ENCODE measurements at regions not wholly inside any gene's neighbourhood (a gene's known extent, or its start where the extent isn't known, plus 50 kb on each side); places are given as distances from the start of the nearest gene placed in this dataset.

- DNase-seq (ENCODE audit: low read depth) = peak; percentile 97
These were observed 128.8 kb upstream of the TRIB2 start for GRCh38 chr2:12587729-12588522.

DNA sequence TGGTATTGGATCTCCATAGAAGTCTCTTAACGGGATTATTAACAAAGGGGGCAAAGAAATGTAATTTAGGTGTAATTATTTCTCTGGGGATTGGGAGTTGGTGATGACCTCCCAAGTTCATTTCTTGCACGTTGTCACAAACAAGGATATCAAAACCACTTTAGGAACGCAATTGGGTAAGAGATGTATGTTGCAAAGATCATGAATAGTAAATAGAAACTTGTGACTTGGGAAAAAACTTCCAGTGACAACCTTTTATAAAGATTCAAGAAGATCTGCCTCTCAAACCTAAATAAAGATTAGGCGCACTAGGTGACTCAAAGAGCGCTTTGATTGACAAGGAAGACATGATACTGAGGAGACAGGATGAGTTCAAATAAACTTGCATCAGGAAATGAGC lies 127.8 kb upstream of the TRIB2 start:
- DNase-seq (ENCODE audit: low read depth) = no peak

DNA sequence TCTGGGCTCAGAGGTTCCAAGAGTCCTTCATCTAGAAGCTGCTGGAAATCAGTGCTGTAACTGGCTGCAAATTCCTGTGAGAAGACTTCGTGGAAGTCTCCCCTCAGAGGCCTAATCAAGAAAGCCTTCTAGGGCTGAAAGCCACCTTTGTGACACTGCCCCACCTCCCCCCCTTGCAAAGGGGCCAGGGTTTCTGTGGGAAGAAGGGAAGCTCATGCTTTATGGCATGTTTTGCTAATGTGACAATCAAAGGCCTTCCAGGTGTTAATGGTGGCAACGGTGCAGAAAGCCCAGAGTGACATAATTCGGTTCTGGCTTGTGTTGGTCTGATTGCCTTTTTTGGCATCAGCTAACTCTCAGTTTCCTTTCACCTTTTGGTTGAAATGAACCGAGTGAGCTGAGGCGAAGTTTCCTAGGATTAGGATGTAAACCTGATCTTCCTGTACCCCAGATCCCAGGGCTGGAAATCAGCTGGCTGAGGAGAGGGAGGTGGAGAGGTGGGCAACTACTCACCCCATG lies 126.9 kb upstream of the TRIB2 start:
- no peak for DNase-seq (ENCODE audit: low read depth)

DNA sequence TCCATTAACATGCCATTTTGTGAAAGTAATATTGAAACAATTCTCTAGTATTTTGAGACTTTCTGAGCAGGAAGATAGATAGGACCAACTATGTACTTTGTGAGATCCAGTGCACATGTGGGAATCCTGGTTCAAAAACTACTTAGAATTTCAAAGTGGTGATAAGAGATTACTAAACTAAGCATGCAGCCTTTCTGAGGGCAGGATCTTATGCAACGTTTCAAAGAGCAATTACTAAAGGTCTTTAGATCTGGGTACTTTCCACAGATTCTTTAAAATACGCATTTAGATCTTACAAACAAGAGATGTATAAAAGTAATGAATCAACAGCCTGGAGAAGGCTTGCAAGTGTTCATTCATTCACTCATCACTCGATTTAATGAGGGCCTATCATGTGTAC lies 124.4 kb upstream of the TRIB2 start:
- no peak for DNase-seq (ENCODE audit: low read depth)

GRCh38 chr2:12594590-12594989 lies 122.1 kb upstream of the TRIB2 start:
- no peak for DNase-seq (ENCODE audit: low read depth)

DNA sequence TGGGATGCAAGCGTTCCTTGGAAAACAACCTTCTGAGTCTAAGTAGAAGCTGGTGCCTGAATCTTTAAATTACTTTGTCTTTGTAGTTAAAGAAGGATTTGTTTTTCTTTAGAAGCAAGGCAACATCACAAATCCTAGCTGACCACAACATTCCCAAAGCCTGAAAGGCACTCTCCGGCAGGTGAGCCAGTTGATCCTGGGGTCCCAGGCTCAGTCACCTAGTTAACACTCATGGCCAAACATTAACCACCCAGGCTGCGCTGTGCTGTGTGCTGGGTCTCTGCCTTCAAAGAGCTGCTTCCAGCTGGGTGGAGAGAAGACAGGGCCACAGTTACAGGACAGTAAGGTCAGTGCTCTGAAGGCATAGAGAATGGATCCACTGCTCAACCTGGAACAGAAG lies 120.0 kb upstream of the TRIB2 start:
- no peak for DNase-seq (ENCODE audit: low read depth)

- no peak for DNase-seq (ENCODE audit: low read depth)
These were observed 119.1 kb upstream of the TRIB2 start for GRCh38 chr2:12597610-12598009.

DNA sequence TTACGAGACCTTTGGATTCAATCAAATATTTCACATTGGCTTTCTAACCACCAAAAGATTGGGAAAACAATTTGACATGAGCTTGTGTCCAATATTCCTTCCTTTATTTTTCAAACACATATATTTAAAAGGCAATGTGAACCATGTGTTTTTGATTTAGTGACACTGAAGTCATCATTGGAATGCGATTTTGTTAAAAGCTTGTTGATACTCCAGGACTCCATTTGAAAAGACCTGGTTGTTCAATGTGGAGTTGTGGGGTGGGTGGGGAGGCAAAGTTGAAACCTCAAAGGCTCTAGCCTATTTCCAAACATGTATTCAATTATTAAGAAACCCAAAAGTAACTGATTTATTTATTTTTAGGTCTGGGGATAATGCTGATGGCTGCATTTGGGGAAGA lies 114.1 kb upstream of the TRIB2 start:
- no peak for DNase-seq (ENCODE audit: low read depth)

GRCh38 chr2:12603781-12604295 lies 112.9 kb upstream of the TRIB2 start:
- DNase-seq (ENCODE audit: low read depth) = no peak

DNA sequence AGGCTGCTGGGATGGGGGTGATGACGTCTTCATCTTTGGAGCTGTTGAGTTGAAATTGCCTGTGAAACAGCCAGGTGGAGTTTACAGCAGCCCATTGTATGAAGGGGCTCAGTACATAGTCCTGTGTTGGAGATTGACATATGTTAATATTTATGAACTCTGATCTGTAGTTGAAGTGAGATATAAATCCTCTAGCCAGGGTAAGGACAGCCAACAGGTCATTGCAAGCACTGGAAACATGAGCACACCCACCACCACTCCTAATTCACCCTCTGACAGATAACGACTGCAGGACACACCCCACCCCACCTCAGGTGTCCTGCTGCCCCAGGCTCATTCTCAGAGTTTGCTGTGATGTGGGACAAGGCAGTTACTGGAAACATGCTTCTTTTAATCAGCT lies 112.4 kb upstream of the TRIB2 start:
- DNase-seq (ENCODE audit: low read depth) = no peak

DNA sequence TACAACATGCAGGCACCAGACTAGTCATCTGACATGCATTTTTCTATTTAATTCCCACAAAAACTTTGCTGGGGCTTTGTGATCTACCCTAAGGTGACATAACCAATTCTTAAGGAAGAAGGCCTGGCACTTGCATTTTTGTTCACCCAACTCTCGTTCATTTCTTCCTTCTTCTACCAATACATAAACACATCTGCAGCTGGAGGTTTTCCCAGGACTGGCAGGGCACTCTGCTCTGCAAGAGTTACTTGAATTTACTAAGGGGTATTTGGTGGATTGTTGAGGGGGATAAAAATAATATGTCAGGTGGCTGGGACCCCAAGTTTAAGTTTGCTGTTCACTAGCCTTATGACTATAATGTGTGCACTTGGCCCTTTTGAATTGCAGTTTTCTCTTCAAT lies 111.4 kb upstream of the TRIB2 start:
- DNase-seq (ENCODE audit: low read depth) = no peak

DNA sequence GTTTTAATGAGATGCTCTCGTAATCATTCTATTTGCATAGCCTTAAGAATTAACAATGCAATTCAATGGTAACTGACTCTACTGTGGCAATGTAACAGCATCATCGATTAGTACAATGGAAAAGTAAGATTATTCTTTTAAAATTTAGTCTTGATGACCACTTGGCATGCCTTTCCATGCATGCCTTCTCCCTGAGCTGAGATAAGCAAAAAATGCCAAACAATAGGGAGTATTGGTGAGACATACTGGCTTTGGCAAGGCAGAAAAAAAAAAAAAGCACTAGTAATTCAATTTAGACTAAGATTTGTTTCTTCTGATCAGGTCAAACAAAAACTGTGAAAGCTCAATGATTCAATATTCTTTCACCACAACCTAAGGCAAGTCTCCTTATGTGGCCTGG lies 110.8 kb upstream of the TRIB2 start:
- DNase-seq (ENCODE audit: low read depth) = peak; percentile 19

DNA sequence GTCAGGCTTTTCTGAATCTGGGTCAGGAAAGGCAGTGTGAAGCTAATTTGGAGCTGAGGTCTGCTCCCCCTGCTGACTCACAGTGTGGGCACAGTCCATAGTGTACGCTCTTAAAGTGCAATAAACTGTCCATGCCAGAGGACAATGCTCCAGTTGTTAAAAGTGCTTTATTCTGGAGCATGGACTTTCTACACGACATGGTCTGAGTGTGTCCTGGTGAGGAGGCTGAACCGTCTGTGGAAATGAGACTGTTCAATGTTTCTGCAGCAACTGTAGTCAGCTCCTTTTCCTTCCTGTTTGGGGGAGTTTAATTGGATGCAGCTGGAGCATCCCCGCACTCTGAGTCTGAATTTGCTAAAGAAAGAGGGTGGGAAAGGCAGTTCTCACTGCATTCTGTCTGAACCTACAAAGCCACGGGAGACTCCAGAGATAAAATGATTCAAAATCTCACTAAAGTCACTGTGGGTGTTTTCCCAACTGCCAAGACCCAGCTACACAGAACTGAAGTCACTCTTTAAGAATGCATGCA lies 110.2 kb upstream of the TRIB2 start:
- peak; percentile 65 for DNase-seq (ENCODE audit: low read depth)

DNA sequence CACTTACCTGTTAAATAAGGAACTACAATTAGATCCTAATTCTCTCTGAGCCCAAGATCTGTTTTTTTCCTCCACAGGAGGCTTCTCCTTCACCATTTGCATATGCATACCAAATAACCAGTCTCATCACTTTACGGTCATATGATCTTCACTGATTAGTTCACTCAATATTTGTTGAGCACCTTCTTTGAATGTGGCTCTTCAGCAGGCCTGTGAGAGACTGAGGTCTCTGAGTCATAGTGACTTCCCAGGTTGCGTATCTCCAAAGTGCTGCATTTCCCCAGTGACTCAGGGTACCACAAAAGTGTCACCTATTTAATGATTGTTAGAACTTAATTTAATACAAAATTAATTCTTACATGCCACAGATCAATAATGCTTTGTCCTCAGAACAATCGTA lies 108.8 kb upstream of the TRIB2 start:
- peak; percentile 43 for DNase-seq (ENCODE audit: low read depth)

DNA sequence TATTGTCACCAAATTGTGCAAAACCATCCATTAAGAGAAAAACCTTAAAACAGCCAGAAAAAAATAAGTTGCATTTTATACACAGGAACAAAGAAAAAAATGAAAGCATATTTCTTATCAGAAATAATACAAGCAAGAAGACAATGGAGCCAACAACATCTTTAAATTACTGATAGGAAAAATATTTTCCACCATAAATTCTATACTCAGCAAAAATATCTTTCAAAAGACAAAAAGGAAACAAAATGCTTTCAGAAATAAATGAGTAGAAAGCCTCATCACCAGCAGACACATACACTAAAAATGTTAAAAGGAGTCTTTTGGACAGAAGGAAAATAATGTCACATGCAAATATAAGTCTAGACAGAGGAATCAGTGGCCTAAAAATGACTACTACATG lies 106.4 kb upstream of the TRIB2 start:
- DNase-seq (ENCODE audit: low read depth) = no peak

DNA sequence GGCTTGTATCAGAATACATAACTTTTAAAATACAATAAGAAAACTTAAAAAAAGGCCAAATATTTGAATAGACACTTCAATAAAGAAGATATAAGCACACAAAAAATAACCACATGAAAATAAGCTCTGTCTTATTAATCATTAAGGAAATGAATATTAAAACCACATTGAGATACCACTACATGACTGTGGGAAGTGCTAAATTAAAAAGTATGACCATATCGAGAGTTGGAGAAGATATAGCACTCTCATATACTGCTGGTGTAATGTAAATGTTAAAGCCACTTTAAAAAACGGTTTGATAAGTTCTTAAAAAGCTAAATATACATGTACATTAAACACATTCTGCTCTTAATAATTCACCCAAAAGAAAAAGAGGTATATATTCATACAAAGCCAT lies 104.6 kb upstream of the TRIB2 start:
- DNase-seq (ENCODE audit: low read depth) = no peak

DNA sequence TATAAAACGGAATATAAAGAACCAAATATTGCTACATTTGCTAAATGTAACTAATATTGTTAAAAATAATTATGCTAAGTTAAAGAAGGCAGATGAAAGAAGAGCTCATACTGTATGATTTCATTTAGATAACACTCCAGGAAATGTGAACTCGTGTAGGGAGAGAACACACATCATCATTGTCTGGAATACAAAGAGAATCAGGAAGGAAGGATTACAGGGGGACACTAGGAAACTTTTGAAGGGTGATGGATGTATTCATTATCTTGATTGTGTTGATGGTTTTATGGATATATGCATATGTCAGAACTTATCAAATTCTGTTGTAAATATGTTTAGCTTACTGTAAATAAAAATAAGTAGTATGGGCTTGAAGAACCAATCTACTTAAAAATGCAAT lies 104.1 kb upstream of the TRIB2 start:
- DNase-seq (ENCODE audit: low read depth) = no peak

GRCh38 chr2:12613137-12613835 lies 103.5 kb upstream of the TRIB2 start:
- no peak for DNase-seq (ENCODE audit: low read depth)

DNA sequence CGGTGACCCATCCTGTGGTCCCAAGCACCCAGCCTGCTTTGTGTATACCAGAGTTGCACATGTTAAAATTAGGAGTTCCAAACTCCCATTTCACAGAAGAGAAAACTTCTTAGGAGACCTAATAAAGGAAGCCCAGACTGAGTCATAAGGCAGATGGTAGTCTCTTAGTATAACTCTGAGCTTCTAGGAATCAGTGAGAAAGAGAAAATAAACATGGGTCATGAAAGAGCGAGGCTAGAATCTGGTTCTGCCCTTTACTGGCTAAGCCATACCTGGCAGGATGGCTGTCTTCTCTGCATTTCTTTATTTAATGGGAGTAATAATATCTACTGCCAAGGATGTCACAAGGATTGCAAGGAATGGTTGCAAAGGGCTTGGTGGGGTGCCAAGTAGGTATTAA lies 101.2 kb upstream of the TRIB2 start:
- DNase-seq (ENCODE audit: low read depth) = peak; percentile 33

DNA sequence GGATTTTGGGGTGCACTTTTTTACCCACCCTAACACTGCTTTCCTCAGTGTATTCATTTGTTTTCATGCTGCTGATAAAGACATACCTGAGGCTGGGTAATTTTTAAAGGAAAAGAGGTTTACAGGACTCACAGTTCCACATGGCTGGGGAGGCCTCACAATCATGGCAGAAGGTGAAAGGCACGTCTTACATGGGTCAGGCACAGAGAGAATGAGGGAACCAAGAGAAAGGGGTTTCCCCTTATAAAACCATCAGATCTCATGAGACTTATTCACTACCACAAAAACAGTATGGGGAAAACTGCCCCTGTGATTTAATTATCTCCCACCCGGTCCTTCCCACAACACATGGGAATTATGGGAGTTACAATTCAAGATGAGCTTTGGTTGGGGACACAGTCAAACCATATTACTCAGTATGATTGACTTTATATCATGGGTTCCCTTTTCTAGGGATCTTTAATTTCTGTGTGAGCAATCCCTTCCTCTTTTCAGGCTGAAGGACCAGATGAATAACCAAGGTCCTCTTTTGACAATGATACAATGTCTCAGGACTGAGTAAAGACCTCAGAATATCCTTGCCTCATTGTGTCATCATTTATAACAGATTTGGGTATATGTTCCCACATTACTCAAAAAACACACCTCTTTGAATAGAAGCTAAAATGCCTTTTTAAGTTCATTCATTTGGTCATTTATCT lies 100.1 kb upstream of the TRIB2 start:
- no peak for DNase-seq (ENCODE audit: low read depth)

DNA sequence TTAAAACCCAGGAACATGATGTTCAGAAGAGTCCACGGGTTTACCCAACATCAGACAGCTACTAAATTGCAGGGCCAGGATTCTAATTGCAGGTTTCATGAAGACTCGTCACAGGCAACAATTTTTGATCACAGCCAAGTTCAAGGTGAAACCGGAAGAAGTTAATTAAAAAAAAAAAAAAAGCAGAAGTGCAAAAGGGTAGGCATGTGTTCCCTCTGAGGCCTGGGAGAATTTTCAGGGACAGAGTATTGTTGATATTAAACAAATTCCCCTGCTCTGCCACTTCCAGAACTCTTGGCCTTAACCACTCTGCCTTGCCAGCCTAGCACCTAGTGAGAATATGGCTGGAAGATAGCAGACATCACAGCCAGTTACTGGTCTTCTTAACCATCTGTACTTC lies 99.4 kb upstream of the TRIB2 start:
- no peak for DNase-seq (ENCODE audit: low read depth)

- DNase-seq (ENCODE audit: low read depth) = no peak
These were observed 98.9 kb upstream of the TRIB2 start for GRCh38 chr2:12617853-12618252.

Data from iris pigment epithelial cell (primary cell).